ENCODE measurements at regions not wholly inside any gene's neighbourhood (a gene's known extent, or its start where the extent isn't known, plus 50 kb on each side); places are given as distances from the start of the nearest gene placed in this dataset.
A peak's percentile ranks its signal among the peaks of the same experiment; 100 is the strongest.
"Not testable (repeated sequence)": the region's sequence is repeated elsewhere in the genome, so short reads cannot be mapped to it uniquely, and the experiment has no call there.

- DNase-seq (ENCODE audit: low read depth) = peak; percentile 52
- H3K4me3 ChIP-seq (ENCODE audit: control insufficient read depth, low read depth, low read length) = no peak overlapping the region
- TF ChIP-seq CTCF (conservative IDR thresholded peaks at IDR 0.05; ENCODE audit: control insufficient read depth, insufficient read depth, low read depth, low read length) = no peak
Observed at GRCh38 chr5:32869216-32869615, 158.1 kb downstream of the NPR3 start.

GRCh38 chr5:32876791-32877190 is 165.7 kb downstream of the NPR3 start:
- no peak for DNase-seq (ENCODE audit: low read depth)
- no peak for TF ChIP-seq CTCF (conservative IDR thresholded peaks at IDR 0.05; ENCODE audit: control insufficient read depth, insufficient read depth, low read depth, low read length)
- no peak overlapping the region for H3K4me3 ChIP-seq (ENCODE audit: control insufficient read depth, low read depth, low read length)

GRCh38 chr5:32879364-32879763 is 168.2 kb downstream of the NPR3 start:
- DNase-seq (ENCODE audit: low read depth); H3K4me3 ChIP-seq (ENCODE audit: control insufficient read depth, low read depth, low read length): not testable (repeated sequence)

- H3K4me3 ChIP-seq (ENCODE audit: control insufficient read depth, low read depth, low read length) = no peak overlapping the region
- TF ChIP-seq CTCF (conservative IDR thresholded peaks at IDR 0.05; ENCODE audit: control insufficient read depth, insufficient read depth, low read depth, low read length) = no peak
- DNase-seq (ENCODE audit: low read depth) = no peak
Observed at GRCh38 chr5:32880796-32881195, 169.7 kb downstream of the NPR3 start.

- TF ChIP-seq CTCF (conservative IDR thresholded peaks at IDR 0.05; ENCODE audit: control insufficient read depth, insufficient read depth, low read depth, low read length) = no peak
- no peak overlapping the region for H3K4me3 ChIP-seq (ENCODE audit: control insufficient read depth, low read depth, low read length)
- no peak for DNase-seq (ENCODE audit: low read depth)
Observed at GRCh38 chr5:32887390-32887789, 176.3 kb downstream of the NPR3 start.

- no peak overlapping the region for H3K4me3 ChIP-seq (ENCODE audit: control insufficient read depth, low read depth, low read length)
- no peak for TF ChIP-seq CTCF (conservative IDR thresholded peaks at IDR 0.05; ENCODE audit: control insufficient read depth, insufficient read depth, low read depth, low read length)
- no peak for DNase-seq (ENCODE audit: low read depth)
Observed at GRCh38 chr5:32889078-32889477, 178.0 kb downstream of the NPR3 start.

GRCh38 chr5:32903613-32904012 is 192.5 kb downstream of the NPR3 start:
- no peak for DNase-seq (ENCODE audit: low read depth)
- no peak overlapping the region for H3K4me3 ChIP-seq (ENCODE audit: control insufficient read depth, low read depth, low read length)
- TF ChIP-seq CTCF (conservative IDR thresholded peaks at IDR 0.05; ENCODE audit: control insufficient read depth, insufficient read depth, low read depth, low read length) = no peak

Measured in fibroblast of mammary gland (primary cell).